SJCRH30 (cell line): ENCODE measurements at regions not wholly inside any gene's neighbourhood (a gene's known extent, or its start where the extent isn't known, plus 50 kb on each side); places are given as distances from the start of the nearest gene placed in this dataset.

ENCODE experiments used
- DNase-seq, 2 experiments: peaks; one replicate each; pipeline ENCODE4 v3.0.0-alpha.2; 2015 to 2020
- H3K27ac ChIP-seq: fragments of 250-450 bp; sonication (Bioruptor Pico); 2 replicates; pipeline ENCODE4 v1.5.1; 2020; ENCODE audit warnings: mild to moderate bottlenecking, moderate library complexity
- H3K27me3 ChIP-seq: fragments of 250-450 bp; sonication (Bioruptor Pico); 2 replicates; pipeline ENCODE4 v1.5.1; 2020; ENCODE audit warnings: mild to moderate bottlenecking, moderate library complexity
- H3K36me3 ChIP-seq: fragments of 250-450 bp; sonication (Bioruptor Pico); 2 replicates; pipeline ENCODE4 v1.5.1; 2020; ENCODE audit warnings: mild to moderate bottlenecking, moderate library complexity
- H3K4me1 ChIP-seq: fragments of 250-450 bp; sonication (Bioruptor Pico); 2 replicates; pipeline ENCODE4 v1.5.1; 2020; ENCODE audit warnings: mild to moderate bottlenecking, moderate library complexity
- H3K4me3 ChIP-seq: fragments of 250-450 bp; sonication (Bioruptor Pico); 2 replicates; pipeline ENCODE4 v1.5.1; 2020; ENCODE audit warnings: mild to moderate bottlenecking, moderate library complexity
- H3K9me3 ChIP-seq: fragments of 250-450 bp; sonication (Bioruptor Pico); replicated peaks from 2 replicates; pipeline ENCODE4 v1.5.1; 2020; ENCODE audit warnings: mild to moderate bottlenecking, moderate library complexity

GRCh38 chr4:184879271-184879670 lies 53.5 kb upstream of the ACSL1 start:
- no peak for DNase-seq
- H3K9me3 ChIP-seq, result no peaks in the 10 kb centered on the region
- no peaks in the 10 kb centered on the region for H3K4me1 ChIP-seq
- no peaks in the 10 kb centered on the region for H3K27me3 ChIP-seq
- no peak overlapping the region for H3K27ac ChIP-seq
- H3K4me3 ChIP-seq, result no peak overlapping the region
- H3K36me3 ChIP-seq, result no peaks in the 10 kb centered on the region

DNA sequence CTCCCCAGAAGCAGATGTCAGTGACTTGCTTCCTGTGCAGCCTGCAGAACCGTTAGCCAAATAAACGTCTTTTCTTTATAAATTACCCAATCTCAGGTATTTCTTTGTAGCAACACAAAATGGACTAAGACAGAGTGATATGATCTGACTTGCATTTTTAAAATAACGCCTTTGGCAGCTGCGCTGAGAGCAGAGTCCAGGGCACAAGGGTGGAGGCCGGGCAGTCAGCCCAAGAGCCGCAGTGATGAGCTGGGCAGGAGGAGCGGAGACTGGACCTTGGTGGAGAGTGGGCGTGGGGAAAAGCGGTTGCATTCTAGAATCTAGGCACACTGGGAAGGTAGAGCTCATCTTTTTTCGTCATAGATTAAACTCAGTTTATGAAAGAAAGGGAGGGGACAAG lies 56.5 kb upstream of the ACSL1 start:
- no peak for DNase-seq
- no peak overlapping the region for H3K27ac ChIP-seq
- H3K4me1 ChIP-seq, result no peaks in the 10 kb centered on the region
- no peaks in the 10 kb centered on the region for H3K27me3 ChIP-seq
- H3K4me3 ChIP-seq, result no peak overlapping the region
- no peaks in the 10 kb centered on the region for H3K36me3 ChIP-seq
- no peaks in the 10 kb centered on the region for H3K9me3 ChIP-seq

DNA sequence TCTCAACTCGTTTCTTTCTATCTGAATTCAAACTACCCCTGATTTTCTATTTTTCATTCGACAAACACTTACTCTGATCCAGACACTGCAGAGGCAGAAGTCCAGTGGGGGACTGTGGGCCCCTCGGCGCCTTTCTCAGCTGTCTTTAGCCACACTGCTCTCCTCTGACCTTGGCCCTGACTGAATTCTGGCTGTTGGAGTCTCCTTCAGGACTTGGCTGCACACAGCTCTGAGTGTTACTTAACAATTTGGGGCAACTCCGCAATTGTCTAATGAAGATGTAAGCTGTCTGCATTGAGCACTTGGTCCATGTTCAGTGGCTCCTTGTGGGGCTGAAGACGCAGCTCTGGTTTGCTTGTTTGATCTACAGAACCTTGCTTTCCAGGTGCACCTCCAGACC lies 57.3 kb upstream of the ACSL1 start:
- no peaks in the 10 kb centered on the region for H3K9me3 ChIP-seq

DNA sequence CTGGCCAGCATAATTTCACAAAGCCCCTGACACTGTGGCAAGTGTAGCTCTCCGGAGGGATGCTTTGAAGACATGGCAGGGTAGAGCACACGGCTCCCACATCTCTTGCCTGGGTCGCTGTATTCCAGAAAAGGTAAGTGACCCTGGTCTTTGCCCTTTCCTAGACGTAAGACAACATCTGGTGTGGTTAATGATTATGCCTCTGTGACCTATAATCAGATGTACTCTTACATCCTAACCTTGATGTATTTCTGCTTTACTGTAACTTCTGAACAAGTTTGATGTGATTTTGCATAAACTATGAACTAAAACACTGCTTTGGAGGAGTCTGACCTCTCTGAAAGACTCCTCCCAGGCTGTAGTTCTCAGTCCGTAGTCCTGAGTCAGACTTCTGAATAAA lies 59.1 kb upstream of the ACSL1 start:
- no peaks in the 10 kb centered on the region for H3K27me3 ChIP-seq
- H3K9me3 ChIP-seq, result no peaks in the 10 kb centered on the region
- no peak overlapping the region for H3K27ac ChIP-seq
- H3K36me3 ChIP-seq, result no peaks in the 10 kb centered on the region
- no peaks in the 10 kb centered on the region for H3K4me1 ChIP-seq
- DNase-seq, result no peak
- H3K4me3 ChIP-seq, result no peak overlapping the region

More for the DNA sequence above, 57.3 kb upstream of the ACSL1 start:
- Histone ChIP-seq H3K27ac (no peak overlapping the region), H3K36me3 (no peaks in the 10 kb centered on the region), H3K27me3 (no peaks in the 10 kb centered on the region), H3K4me3 (no peak overlapping the region), H3K4me1 (no peaks in the 10 kb centered on the region)
- DNase-seq, result no peak

GRCh38 chr4:184885602-184886001 lies 59.8 kb upstream of the ACSL1 start:
- no peak overlapping the region for H3K27ac ChIP-seq
- H3K4me1 ChIP-seq, result no peaks in the 10 kb centered on the region
- no peaks in the 10 kb centered on the region for H3K27me3 ChIP-seq
- no peak overlapping the region for H3K4me3 ChIP-seq
- DNase-seq, result no peak
- H3K9me3 ChIP-seq, result no peaks in the 10 kb centered on the region
- H3K36me3 ChIP-seq, result no peaks in the 10 kb centered on the region

- H3K4me1 ChIP-seq, result no peaks in the 10 kb centered on the region
- H3K9me3 ChIP-seq, result no peaks in the 10 kb centered on the region
- H3K36me3 ChIP-seq, result no peaks in the 10 kb centered on the region
- H3K27me3 ChIP-seq, result no peaks in the 10 kb centered on the region
- DNase-seq, result no peak
- H3K27ac ChIP-seq, result no peak overlapping the region
- H3K4me3 ChIP-seq, result no peak overlapping the region
Measured at GRCh38 chr4:184887333-184887732, 61.6 kb upstream of the ACSL1 start.

DNA sequence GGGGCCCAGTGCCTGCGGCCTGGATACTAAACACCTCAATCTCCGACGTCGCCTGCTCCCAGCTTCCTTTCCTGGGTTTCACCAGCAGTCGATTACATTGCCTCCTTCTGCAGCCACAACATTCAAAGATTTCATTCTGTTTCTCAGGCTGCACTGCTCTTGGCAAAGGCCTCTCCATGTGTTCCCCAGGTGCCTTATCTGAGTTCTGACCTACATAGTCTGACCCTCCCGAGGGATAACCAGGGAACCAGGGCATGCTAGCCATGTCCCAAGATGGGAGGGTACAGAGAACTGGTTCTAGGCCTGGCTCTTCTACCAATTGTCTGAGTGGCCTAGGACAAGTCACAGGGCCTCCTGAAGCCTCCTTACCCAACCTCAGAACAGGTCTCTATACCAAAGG lies 62.2 kb upstream of the ACSL1 start:
- no peaks in the 10 kb centered on the region for H3K36me3 ChIP-seq
- no peak for DNase-seq
- no peaks in the 10 kb centered on the region for H3K9me3 ChIP-seq
- no peak overlapping the region for H3K4me3 ChIP-seq
- H3K4me1 ChIP-seq, result no peaks in the 10 kb centered on the region
- H3K27ac ChIP-seq, result no peak overlapping the region
- no peaks in the 10 kb centered on the region for H3K27me3 ChIP-seq

DNA sequence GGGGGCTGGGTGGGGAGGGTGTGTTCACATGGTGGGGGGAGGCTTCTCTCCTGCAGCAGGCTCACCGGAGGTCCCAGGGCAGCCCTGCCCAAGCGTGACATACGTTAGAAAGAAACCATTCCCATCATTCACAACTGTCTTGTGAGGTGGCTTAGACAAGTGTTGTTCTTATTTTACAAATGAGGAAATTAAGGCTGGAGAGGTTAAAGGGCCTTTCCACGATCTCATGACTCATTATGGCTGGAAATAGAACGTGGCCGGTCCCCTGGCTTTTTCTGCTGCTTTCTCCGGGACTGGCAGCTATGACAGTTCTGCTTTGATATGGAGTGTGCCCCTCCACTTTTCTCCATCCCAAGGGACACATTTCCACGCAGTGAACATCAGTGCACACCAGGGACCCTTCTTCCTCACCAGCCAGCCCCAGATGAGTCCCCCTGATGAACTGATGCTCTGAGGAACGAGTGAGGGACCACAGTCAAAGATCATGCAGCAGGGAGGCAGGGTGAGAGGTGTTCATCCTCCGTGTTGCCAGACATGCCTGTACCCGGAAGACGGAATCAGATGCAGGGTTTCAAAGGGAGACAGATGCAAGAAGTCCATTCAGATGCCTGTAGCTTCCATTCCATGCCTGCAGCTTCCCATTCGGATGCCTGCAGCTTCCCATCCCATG lies 64.0 kb upstream of the ACSL1 start:
- H3K27ac ChIP-seq, result no peak overlapping the region
- no peaks in the 10 kb centered on the region for H3K4me1 ChIP-seq
- DNase-seq, result no peak
- no peaks in the 10 kb centered on the region for H3K9me3 ChIP-seq
- no peak overlapping the region for H3K4me3 ChIP-seq
- no peaks in the 10 kb centered on the region for H3K36me3 ChIP-seq
- no peaks in the 10 kb centered on the region for H3K27me3 ChIP-seq

DNA sequence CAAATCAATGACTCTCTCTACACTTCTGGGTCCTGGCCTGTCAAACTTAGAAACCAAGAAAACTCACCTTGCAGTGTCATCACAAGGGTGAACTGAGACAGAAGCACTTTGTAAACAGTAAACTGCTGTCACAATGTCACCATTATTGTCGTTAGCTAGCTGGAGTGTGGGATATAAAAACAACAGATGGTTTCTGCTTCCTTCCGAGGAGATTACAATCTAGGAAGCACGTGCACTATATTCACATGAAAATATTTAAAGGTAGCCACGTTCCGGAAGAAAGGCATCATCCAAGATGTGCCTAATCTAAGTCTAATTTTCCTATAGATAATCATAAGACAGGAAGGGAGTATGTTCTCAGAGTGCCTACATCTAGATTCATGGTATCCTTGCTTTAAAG lies 64.7 kb upstream of the ACSL1 start:
- Histone ChIP-seq H3K4me1 (no peaks in the 10 kb centered on the region), H3K4me3 (no peak overlapping the region), H3K27ac (no peak overlapping the region), H3K27me3 (no peaks in the 10 kb centered on the region), H3K36me3 (no peaks in the 10 kb centered on the region), H3K9me3 (no peaks in the 10 kb centered on the region)
- DNase-seq, result no peak

DNA sequence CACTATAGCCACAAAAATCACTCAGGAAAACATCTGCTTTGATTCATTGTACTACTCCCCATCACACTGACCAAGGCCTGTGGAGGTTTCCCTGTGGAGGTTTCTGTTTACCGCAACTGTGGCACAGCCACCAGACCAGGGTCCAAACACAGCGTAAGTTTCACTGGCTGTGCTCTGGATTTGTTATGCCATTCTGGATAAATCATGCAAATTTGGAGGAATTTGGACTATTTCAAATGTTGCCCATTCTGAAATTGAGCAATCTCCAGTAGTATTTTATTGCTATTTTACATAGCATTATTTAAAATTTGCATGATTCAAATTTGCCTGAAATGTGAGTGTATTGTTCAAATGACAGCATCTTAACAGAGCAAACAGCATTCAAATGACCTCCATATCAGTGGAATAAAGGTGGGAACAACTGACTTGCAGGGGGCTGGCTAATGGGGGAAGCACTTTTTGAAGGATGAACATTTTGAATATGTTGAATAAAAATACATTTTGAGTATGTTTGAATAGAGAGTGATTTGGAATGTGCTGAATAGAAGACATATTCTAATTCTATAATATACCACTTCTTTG lies 66.1 kb upstream of the ACSL1 start:
- Histone ChIP-seq H3K4me3 (no peak overlapping the region), H3K27ac (no peak overlapping the region), H3K4me1 (no peaks in the 10 kb centered on the region)

GRCh38 chr4:184892999-184893398 lies 67.2 kb upstream of the ACSL1 start:
- H3K27me3 ChIP-seq, result no peaks in the 10 kb centered on the region
- no peak for DNase-seq
- no peaks in the 10 kb centered on the region for H3K36me3 ChIP-seq
- no peak overlapping the region for H3K4me3 ChIP-seq
- no peak overlapping the region for H3K27ac ChIP-seq
- no peaks in the 10 kb centered on the region for H3K9me3 ChIP-seq
- H3K4me1 ChIP-seq, result no peaks in the 10 kb centered on the region

More for the DNA sequence above, 66.1 kb upstream of the ACSL1 start:
- H3K27me3 ChIP-seq, result no peaks in the 10 kb centered on the region
- H3K36me3 ChIP-seq, result no peaks in the 10 kb centered on the region
- DNase-seq, result no peak
- no peaks in the 10 kb centered on the region for H3K9me3 ChIP-seq

GRCh38 chr4:184893801-184894571 lies 68.2 kb upstream of the ACSL1 start:
- no peaks in the 10 kb centered on the region for H3K27me3 ChIP-seq
- no peak overlapping the region for H3K27ac ChIP-seq
- H3K36me3 ChIP-seq, result no peaks in the 10 kb centered on the region
- DNase-seq, result no peak
- no peaks in the 10 kb centered on the region for H3K9me3 ChIP-seq
- no peaks in the 10 kb centered on the region for H3K4me1 ChIP-seq
- H3K4me3 ChIP-seq, result no peak overlapping the region

DNA sequence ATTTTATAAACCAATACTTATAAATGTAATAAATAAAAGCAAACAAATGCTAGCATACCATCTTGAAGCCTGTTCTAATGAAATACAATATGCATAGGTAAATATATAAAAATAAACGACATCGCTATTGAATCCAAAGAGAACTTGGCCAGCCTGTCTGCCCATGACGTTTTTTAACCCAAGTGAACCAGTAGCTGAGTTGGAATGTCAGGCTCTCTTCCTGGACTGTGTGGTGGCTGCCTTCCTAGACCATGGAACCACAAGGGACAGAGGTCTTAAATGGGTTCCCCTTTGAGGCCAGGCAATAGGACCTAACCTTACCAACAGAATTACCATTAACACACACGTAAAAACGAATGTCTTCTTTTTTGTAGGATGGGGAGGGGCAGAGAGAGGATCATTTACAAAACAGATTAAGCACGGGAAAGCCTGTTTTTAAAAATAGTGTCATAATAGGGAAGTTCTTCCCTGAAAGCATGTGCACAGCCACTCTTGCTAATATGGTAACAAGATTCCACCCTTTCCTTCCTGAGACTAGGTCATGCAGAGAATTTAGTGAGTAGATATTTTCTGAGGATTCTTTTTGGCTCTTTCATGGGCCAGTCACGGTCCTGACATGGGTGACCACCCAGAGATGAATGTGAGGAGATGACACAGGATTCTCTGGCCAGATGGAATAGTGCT lies 69.4 kb upstream of the ACSL1 start:
- no peaks in the 10 kb centered on the region for H3K36me3 ChIP-seq
- H3K27me3 ChIP-seq, result no peaks in the 10 kb centered on the region
- no peak overlapping the region for H3K4me3 ChIP-seq
- H3K4me1 ChIP-seq, result no peaks in the 10 kb centered on the region
- no peak overlapping the region for H3K27ac ChIP-seq
- no peak for DNase-seq
- no peaks in the 10 kb centered on the region for H3K9me3 ChIP-seq

DNA sequence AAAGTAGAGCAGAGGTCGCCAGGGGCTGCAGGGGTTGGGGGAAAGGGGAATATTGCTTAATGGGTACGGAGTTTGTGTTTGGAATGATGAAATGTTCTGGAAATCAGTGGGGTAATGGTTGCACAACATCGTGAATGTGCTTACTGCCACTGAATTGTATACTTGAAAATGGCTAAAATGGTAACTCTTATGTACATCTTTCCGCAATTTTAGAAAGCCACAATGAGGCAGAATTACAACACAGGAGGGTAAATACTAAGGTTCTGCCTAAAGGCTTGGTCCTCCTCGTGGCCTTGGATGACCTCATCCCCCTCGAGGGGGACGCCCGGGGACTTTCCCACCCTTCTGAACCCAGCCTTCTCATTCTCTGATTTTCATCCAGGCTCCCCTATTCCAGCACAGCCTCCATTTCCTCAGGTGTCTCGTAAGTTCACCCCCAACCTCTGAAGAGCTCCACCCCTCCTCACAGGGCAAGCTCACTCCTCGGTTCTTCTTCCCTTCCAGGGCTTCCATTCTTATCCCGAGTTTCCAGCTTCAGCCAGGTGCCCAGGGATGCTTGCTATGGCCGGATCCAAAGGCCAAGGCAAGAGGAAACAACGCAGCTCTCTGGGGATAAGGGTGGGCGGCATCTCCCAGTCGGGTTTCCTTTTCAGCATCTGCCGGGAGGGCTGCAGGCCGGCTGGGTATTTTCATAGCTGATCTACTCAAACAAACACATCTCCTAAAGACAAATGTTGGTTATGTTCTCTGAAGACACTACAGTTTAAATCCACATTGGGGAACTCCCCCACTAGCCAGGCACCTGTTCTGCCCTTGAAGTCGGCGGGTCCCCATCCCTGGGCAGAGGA lies 71.3 kb upstream of the ACSL1 start:
- H3K4me3 ChIP-seq, result no peak overlapping the region

More for the DNA sequence above, 71.3 kb upstream of the ACSL1 start:
- Histone ChIP-seq H3K27me3 (no peaks in the 10 kb centered on the region), H3K4me1 (no peaks in the 10 kb centered on the region), H3K27ac (no peak overlapping the region), H3K36me3 (no peaks in the 10 kb centered on the region), H3K9me3 (no peaks in the 10 kb centered on the region)
- DNase-seq, result peak in 1 of 2 experiments; percentile 11
